ENCODE measurements at regions not wholly inside any gene's neighbourhood (a gene's known extent, or its start where the extent isn't known, plus 50 kb on each side); places are given as distances from the start of the nearest gene placed in this dataset.

GRCh38 chr9:89247431-89248353, 63.3 kb upstream of the CKS2 start:
- no peak overlapping the region for H3K14ac ChIP-seq (ENCODE audit: insufficient read depth, low read length)
- H2AFZ ChIP-seq (ENCODE audit: low read length) = no peak overlapping the region
- H3K56ac ChIP-seq (ENCODE audit: insufficient read length, low read depth, low read length) = no peak overlapping the region
- H3K23ac ChIP-seq (ENCODE audit: insufficient read length, low read depth, low read length) = no peak overlapping the region
- H2AK5ac ChIP-seq (ENCODE audit: insufficient read length, low read length) = no peak overlapping the region
- no peak overlapping the region for H4K5ac ChIP-seq (ENCODE audit: insufficient read length, low read depth, low read length)
- H2BK12ac ChIP-seq (ENCODE audit: insufficient read length, low read depth, low read length) = no peak overlapping the region
- H3K4me3 Mint-ChIP-seq = no peak overlapping the region
- no peaks in the 10 kb centered on the region; a peak in 1 of 7 replicates for H3K36me3 Mint-ChIP-seq (ENCODE audit: insufficient read depth in 1 of 3, low read depth in 3 of 3)
- H3K27ac ChIP-seq (ENCODE audit: insufficient read length, low read depth, low read length) = no peak overlapping the region
- DNase-seq = peak; percentile 57
- H3K4ac ChIP-seq (ENCODE audit: low read depth, low read length) = no peak overlapping the region
- no peaks in the 10 kb centered on the region for H3K79me2 ChIP-seq (ENCODE audit: insufficient read depth, low read length)
- no peak overlapping the region for H4K8ac ChIP-seq (replicated peaks; ENCODE audit: insufficient read length, low read depth, low read length)
- no peak overlapping the region for H2BK5ac ChIP-seq (ENCODE audit: insufficient read length, low read length)
- H2BK15ac ChIP-seq (ENCODE audit: low read depth, low read length) = no peak overlapping the region
- 0 out of 2 replicates have a peak, but pooled peaks cover 4% of the 10 kb centered on the region for H3K4me1 ChIP-seq (ENCODE audit: insufficient read depth, low read length)
- no peaks in the 10 kb centered on the region for H3K27me3 ChIP-seq (ENCODE audit: insufficient read depth, low read length)
- WGBS (ENCODE audit: extremely low coverage, insufficient read length, low lambda C conversion rate) = no CpG with 5 or more reads among the region's 4 CpGs
- H3K4me2 ChIP-seq (ENCODE audit: insufficient read depth, insufficient read length, low read length) = no peak overlapping the region
- peak overlapping the region; percentile 87 for H3T11ph ChIP-seq (ENCODE audit: low read length)
- no peaks in the 10 kb centered on the region for H3K79me1 ChIP-seq (ENCODE audit: insufficient read depth, low read depth, low read length, poor library complexity, severe bottlenecking)
- no peak overlapping the region for H3K18ac ChIP-seq (ENCODE audit: insufficient read length, low read depth, low read length)
- no peaks in the 10 kb centered on the region for H3K23me2 ChIP-seq (ENCODE audit: insufficient read length, low read depth, low read length, poor library complexity, severe bottlenecking)
- no peaks in the 10 kb centered on the region; the same call in 1 of the 2 replicates for H3K27me3 Mint-ChIP-seq (ENCODE audit: low read depth)
- H3K27ac Mint-ChIP-seq = peak overlapping the region in 2 of 3 experiments; percentile 38 to 82; a peak in 2 of 7 replicates
- no peak overlapping the region for H3K9ac ChIP-seq (ENCODE audit: extremely low read depth, insufficient read length, low read length)
- TF ChIP-seq, protein P1, sequence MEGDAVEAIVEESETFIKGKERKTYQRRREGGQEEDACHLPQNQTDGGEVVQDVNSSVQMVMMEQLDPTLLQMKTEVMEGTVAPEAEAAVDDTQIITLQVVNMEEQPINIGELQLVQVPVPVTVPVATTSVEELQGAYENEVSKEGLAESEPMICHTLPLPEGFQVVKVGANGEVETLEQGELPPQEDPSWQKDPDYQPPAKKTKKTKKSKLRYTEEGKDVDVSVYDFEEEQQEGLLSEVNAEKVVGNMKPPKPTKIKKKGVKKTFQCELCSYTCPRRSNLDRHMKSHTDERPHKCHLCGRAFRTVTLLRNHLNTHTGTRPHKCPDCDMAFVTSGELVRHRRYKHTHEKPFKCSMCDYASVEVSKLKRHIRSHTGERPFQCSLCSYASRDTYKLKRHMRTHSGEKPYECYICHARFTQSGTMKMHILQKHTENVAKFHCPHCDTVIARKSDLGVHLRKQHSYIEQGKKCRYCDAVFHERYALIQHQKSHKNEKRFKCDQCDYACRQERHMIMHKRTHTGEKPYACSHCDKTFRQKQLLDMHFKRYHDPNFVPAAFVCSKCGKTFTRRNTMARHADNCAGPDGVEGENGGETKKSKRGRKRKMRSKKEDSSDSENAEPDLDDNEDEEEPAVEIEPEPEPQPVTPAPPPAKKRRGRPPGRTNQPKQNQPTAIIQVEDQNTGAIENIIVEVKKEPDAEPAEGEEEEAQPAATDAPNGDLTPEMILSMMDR (conservative IDR thresholded peaks at IDR 0.05) = no peak
- H3K9me3 Mint-ChIP-seq = no peaks in the 10 kb centered on the region
- no peak overlapping the region for H2BK20ac ChIP-seq (ENCODE audit: low read depth, low read length, poor library complexity, severe bottlenecking)
- H2BK120ac ChIP-seq (ENCODE audit: low read depth, low read length, poor library complexity, severe bottlenecking) = no peak overlapping the region
- H3K9me3 ChIP-seq (ENCODE audit: control insufficient read depth, low read depth, low read length) = no peaks in the 10 kb centered on the region
- no peaks in the 10 kb centered on the region for H4K20me1 ChIP-seq (ENCODE audit: control insufficient read depth, insufficient read depth, insufficient read length)
- H3K4me1 Mint-ChIP-seq = peaks cover 18% of the 10 kb centered on the region in 2 experiments
- no peak overlapping the region for H4K91ac ChIP-seq (ENCODE audit: insufficient read length, low read depth, low read length)
